GM10266 (cell line): ENCODE measurements at regions not wholly inside any gene's neighbourhood (a gene's known extent, or its start where the extent isn't known, plus 50 kb on each side); places are given as distances from the start of the nearest gene placed in this dataset.

Source experiments
- DNase-seq: peaks from one replicate; pipeline ENCODE4 v3.0.0; 2012; ENCODE audit errors: extremely low spot score
- CTCF ChIP-seq: IDR thresholded peaks from 2 replicates; pipeline ENCODE4 v1.5.1; 2012; ENCODE audit warnings: mild to moderate bottlenecking, low read depth; ENCODE audit not compliant: control insufficient read depth, insufficient read depth; ENCODE audit errors: missing control alignments

DNA sequence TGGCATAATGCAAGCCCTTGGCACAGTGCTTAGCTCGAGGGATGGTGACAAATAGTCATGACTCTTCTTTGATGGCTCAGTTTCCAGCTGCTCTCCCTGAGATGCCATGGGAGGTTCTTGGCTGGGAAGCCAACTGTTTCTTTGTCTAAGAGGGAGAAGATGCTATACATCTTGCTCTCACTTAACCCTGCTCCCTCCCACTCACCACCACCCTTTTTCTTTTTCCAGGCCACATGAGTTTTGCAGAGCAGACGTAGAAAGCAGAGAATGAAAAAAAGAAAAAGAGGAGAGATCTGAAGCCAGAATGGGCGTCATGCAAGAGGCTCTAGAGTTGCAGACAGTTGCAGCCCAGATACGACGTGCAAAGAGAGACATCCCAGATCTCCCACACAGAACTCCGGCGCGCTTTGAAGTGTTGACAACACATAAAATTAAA lies 160.5 kb downstream of the FGF18 start:
- no peak for DNase-seq
- no peak for TF ChIP-seq CTCF

GRCh38 chr5:171580502-171581265 lies 161.2 kb downstream of the FGF18 start:
- no peak for DNase-seq
- TF ChIP-seq CTCF: no peak

DNA sequence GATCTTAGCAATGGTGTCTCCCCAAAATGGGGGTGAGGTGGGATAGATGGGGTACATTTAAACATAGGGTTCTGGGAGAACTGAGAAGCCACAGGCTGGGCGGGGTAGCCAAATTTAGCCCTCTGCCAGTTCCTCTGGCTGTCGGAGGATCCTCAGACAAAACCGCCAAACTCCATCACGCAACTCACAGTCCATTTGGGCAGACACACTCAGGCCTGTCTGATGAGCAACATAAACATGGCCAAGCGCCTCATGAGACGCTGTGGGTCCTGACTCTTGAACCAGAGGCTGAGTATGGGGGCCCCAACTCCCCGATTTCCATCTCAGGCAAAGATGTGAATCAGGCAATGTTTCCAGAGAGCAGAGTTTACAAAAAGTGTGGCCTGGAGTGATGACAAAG lies 162.3 kb downstream of the FGF18 start:
- TF ChIP-seq CTCF: no peak
- DNase-seq: no peak

DNA sequence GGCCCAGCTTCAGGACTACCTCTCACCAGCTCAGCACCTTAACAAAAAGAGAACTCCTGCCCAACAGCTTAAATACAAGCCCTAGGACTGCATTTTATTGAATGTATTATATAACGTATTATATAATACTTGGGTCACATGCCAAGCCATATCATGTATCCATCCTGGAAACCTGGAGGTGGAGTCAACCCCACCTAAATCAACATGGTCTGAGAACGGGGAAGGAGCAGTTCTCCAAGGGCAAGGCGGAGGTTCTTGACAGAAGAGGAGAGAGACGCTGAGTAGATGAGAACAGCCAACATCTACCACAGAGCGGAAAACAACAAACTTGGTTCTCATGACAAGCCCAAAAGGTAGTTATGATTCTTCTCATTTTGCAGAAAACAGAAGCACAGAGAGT lies 163.4 kb downstream of the FGF18 start:
- no peak for DNase-seq
- no peak for TF ChIP-seq CTCF

DNA sequence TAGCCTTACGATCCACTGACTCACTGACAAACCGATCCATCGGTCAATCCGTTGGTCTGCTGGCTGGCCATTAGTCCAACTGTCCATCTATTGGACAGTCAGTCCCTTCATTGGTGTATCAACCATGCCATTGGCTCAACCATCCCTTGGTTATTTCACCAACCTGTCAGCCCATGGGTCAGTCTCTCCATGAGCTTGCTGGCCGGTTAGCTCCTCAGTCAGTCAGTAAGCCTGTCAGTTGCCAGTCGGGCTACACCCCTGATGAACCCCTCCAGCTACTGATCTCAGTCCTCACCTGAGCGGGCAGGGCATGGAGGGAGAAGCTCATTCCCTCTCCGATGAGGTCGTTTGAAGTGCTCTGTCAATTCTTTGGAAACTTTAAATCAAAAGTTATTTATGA lies 166.5 kb downstream of the FGF18 start:
- DNase-seq: no peak
- no peak for TF ChIP-seq CTCF

DNA sequence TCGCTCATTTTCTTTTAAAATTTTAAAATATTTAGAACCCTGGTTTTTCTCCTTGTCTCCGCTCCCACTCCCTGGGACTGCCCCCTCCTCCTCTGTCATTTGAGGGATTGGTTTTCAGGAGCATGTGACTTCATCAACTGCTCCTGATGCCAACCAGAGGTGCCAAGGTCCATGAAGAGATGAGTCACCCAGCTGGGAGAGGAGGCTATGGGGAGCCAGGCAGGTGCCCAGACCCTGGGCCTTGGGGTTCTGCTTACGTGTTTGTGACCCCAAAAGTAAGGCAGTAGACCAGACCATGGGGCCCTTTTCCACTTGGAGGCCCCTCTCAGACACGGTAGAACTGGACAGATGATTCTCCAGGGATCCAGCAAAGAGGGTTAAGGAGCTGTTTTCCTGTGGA lies 167.0 kb downstream of the FGF18 start:
- DNase-seq: no peak
- no peak for TF ChIP-seq CTCF

DNA sequence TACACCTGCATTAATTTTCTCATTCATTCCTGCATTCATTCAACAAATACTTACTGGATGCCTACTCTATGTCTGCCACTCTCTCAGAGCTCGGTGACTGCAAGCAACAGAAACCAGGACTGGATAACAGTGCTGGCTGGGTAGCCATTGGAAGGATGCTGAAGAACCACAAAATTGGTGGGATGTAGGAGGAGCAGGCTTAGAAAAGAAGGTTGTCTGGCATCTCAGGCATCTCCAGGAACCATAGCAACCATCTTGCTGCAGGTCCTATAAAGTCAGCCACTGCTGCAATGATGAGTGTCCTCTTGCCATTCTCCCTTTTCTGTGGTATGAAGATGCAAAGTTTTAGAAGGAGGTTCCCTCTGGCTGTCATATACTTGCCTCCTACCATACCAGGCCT lies 168.6 kb downstream of the FGF18 start:
- no peak for DNase-seq
- TF ChIP-seq CTCF: no peak
